ENCODE measurements at regions not wholly inside any gene's neighbourhood (a gene's known extent, or its start where the extent isn't known, plus 50 kb on each side); places are given as distances from the start of the nearest gene placed in this dataset.

DNA sequence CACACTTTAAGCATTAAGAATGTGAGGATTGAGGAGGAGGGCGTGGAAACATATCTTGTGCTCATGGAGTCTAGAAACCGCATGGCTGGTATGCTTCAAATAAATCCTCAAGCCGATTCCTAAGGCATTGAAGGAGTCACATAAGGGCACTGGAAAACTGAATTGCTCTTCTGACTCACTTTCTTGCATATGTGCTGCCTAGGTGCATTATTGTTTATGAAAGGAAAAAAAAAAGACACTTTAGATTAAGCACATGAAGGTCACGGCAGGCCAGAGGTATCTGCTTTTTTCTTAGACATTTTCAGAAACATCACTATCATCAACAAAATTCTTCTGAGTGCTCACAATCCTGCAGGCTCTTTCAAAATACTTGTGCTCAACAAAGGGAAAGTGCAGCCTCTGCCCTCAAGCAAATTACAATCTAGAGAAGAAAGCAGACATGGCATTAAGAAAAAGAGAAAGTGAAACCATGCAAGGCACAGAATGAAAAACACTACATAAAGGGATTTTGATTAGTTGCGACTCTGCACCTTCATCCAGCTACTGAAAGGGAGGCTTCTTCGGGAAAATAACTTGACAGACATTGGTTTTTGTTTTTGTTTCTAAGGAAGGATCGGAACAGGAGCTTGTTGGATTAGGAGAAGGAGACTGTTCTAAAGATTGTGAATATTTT is 2117.6 kb downstream of the MAT2B start (continued):
- TF ChIP-seq OVOL2 (CRISPR knock-in tag; IDR thresholded peaks at IDR 0.05; ENCODE audit: borderline replicate concordance) (no peak), NR1H2 (CRISPR knock-in tag; IDR thresholded peaks at IDR 0.05) (no peak), ZNF232 (CRISPR knock-in tag; IDR thresholded peaks at IDR 0.05) (no peak)

DNA sequence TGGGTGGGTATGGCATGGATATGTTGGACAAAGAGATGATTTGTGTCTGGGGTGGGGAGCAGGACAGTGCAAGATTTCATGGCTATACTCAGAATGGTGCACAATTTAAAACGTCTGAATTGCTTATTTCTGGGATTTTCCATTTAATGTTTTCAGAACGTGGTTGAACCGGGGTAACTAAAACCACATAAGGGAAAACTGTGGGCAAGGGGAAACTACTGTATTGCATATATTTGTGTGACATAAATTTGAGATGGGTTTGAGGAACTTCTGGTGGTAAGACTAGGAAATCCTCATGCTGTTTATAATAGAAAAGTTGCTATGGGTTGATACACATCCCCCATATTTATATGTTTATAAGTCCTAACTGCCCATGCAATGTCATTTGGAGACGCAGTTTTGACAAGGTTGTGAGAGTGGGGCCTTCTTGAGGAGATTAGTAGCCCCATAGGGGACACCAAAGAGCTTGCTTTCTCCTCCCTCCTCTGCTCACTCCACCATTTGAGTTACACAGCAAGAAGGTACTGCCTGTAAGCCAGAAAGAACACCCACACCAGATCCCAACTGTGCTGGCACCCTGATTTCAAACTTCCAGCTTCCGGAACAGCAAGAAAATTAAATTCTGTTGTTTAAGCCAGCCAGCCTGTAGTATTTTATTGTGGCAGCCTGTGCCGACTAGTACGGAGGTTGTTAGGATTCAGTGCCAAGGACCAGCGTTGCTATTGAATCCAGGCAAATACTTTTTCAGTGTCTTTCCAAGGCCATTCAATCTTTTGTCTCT is 2118.9 kb downstream of the MAT2B start:
- ATAC-seq (no peak), DNase-seq (ENCODE audit: low spot score) (no peak)
- TF ChIP-seq, protein P1, sequence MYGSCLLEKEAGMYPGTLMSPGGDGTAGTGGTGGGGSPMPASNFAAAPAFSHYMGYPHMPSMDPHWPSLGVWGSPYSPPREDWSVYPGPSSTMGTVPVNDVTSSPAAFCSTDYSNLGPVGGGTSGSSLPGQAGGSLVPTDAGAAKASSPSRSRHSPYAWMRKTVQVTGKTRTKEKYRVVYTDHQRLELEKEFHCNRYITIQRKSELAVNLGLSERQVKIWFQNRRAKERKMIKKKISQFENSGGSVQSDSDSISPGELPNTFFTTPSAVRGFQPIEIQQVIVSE (CRISPR knock-in tag; IDR thresholded peaks at IDR 0.05; ENCODE audit: borderline replicate concordance) = no peak
- no peak for TF ChIP-seq ETV6 (CRISPR knock-in tag; IDR thresholded peaks at IDR 0.05)
- no peak for TF ChIP-seq RORB (CRISPR knock-in tag; IDR thresholded peaks at IDR 0.05)
- TF ChIP-seq ZNF138 (CRISPR knock-in tag; conservative IDR thresholded peaks at IDR 0.05) = no peak
- TF ChIP-seq, protein P2, sequence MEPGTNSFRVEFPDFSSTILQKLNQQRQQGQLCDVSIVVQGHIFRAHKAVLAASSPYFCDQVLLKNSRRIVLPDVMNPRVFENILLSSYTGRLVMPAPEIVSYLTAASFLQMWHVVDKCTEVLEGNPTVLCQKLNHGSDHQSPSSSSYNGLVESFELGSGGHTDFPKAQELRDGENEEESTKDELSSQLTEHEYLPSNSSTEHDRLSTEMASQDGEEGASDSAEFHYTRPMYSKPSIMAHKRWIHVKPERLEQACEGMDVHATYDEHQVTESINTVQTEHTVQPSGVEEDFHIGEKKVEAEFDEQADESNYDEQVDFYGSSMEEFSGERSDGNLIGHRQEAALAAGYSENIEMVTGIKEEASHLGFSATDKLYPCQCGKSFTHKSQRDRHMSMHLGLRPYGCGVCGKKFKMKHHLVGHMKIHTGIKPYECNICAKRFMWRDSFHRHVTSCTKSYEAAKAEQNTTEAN (CRISPR knock-in tag; IDR thresholded peaks at IDR 0.05) = no peak
- no peak for TF ChIP-seq GTF2I (CRISPR knock-in tag; conservative IDR thresholded peaks at IDR 0.05)
- TF ChIP-seq ZNF121 (CRISPR knock-in tag; IDR thresholded peaks at IDR 0.05) = no peak
- ChIA-PET POLR2A (no interaction called here), CTCF (no interaction called here)
- H3K9me3 Mint-ChIP-seq = peaks cover 22% of the 10 kb centered on the region
- H3K27me3 Mint-ChIP-seq (ENCODE audit: low read depth) = no peaks in the 10 kb centered on the region
- H3K36me3 Mint-ChIP-seq = peaks cover 5% of the 10 kb centered on the region
- no peak overlapping the region for H3K27ac Mint-ChIP-seq
- peaks cover 10% of the 10 kb centered on the region for H3K4me1 Mint-ChIP-seq
- H3K4me3 Mint-ChIP-seq = no peak overlapping the region

DNA sequence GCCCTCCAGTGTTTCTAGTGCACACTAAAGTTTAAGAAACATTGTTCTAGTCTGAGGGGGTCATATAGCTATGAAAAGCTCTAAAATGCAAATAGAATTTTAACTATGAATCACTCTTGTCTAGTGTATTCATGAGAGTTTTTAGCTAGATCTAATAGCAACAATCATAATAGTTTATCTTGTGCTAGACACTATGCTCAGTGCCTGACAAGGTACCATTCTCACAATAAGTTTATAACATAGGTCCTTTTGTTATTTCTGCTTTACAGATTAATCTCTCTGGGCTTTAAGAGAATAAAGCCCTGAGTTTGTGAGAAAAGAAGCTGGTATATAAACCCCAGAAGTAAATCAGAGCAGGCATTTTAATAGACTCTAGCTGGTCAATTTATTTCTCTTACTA is 2120.7 kb downstream of the MAT2B start:
- Mint-ChIP-seq H3K36me3 (peaks cover under 1% of the 10 kb centered on the region; the same call in 1 of the 2 replicates), H3K9me3 (peaks cover 13% of the 10 kb centered on the region), H3K4me1 (peaks cover 22% of the 10 kb centered on the region), H3K4me3 (no peak overlapping the region), H3K27me3 (ENCODE audit: low read depth) (no peaks in the 10 kb centered on the region), H3K27ac (no peak overlapping the region)
- no peak for TF ChIP-seq NR2C2 (CRISPR knock-in tag; IDR thresholded peaks at IDR 0.05)
- TF ChIP-seq JAZF1 (CRISPR knock-in tag; IDR thresholded peaks at IDR 0.05) = no peak
- no peak for TF ChIP-seq SP1 (CRISPR knock-in tag; conservative IDR thresholded peaks at IDR 0.05)
- TF ChIP-seq, protein P3, sequence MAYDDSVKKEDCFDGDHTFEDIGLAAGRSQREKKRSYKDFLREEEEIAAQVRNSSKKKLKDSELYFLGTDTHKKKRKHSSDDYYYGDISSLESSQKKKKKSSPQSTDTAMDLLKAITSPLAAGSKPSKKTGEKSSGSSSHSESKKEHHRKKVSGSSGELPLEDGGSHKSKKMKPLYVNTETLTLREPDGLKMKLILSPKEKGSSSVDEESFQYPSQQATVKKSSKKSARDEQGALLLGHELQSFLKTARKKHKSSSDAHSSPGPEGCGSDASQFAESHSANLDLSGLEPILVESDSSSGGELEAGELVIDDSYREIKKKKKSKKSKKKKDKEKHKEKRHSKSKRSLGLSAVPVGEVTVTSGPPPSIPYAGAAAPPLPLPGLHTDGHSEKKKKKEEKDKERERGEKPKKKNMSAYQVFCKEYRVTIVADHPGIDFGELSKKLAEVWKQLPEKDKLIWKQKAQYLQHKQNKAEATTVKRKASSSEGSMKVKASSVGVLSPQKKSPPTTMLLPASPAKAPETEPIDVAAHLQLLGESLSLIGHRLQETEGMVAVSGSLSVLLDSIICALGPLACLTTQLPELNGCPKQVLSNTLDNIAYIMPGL (CRISPR knock-in tag; IDR thresholded peaks at IDR 0.05) = no peak
- no peak for TF ChIP-seq FOXP1 (CRISPR knock-in tag; IDR thresholded peaks at IDR 0.05; ENCODE audit: borderline replicate concordance)
- TF ChIP-seq, protein P4, sequence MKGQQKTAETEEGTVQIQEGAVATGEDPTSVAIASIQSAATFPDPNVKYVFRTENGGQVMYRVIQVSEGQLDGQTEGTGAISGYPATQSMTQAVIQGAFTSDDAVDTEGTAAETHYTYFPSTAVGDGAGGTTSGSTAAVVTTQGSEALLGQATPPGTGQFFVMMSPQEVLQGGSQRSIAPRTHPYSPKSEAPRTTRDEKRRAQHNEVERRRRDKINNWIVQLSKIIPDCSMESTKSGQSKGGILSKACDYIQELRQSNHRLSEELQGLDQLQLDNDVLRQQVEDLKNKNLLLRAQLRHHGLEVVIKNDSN (CRISPR knock-in tag; IDR thresholded peaks at IDR 0.05) = no peak
- no peak for TF ChIP-seq ZBTB21 (CRISPR knock-in tag; IDR thresholded peaks at IDR 0.05; ENCODE audit: borderline replicate concordance)
- no peak for TF ChIP-seq TCF7 (CRISPR knock-in tag; IDR thresholded peaks at IDR 0.05; ENCODE audit: low read depth)
- TF ChIP-seq NR1H2 (CRISPR knock-in tag; IDR thresholded peaks at IDR 0.05) = no peak
- no peak for TF ChIP-seq TP53 (CRISPR knock-in tag; IDR thresholded peaks at IDR 0.05)
- TF ChIP-seq HMGA2 (CRISPR knock-in tag; IDR thresholded peaks at IDR 0.05) = no peak
- DNase-seq (ENCODE audit: low spot score) = no peak
- ATAC-seq = no peak
- ChIA-PET POLR2A (no interaction called here), CTCF (interaction anchor here (0.9 kb wide), 1 partner anchor 10 kb away, joined by 3 read pairs; no protein-coding TSS in a partner anchor)
